ENCODE measurements at regions not wholly inside any gene's neighbourhood (a gene's known extent, or its start where the extent isn't known, plus 50 kb on each side); places are given as distances from the start of the nearest gene placed in this dataset.
"Not testable (repeated sequence)": the region's sequence is repeated elsewhere in the genome, so short reads cannot be mapped to it uniquely, and the experiment has no call there.

DNA sequence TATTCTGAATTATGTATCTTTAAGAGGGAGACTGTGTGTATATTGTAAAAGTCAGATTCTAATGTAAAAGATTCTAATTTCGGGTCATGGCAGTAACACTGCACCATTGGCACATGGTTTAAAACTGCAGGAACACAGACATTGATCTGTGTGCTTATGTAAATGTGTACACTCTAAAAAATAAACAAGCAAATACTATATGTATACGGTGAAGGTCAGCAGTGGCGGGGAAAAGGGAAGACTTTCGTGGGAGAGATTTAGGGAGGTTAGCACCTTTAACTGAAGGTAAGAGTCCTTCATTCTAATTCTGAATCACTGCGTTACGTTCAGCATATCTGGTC lies 157.8 kb upstream of the FAM20A start:
- Histone ChIP-seq H2AFZ (ENCODE audit: low read depth, low read length) (no peak overlapping the region), H4K91ac (ENCODE audit: low read length) (no peak overlapping the region), H3K9ac (ENCODE audit: low read length) (peak overlapping the region; percentile 90), H3K9me3 (ENCODE audit: control insufficient read depth, low read length) (no peaks in the 10 kb centered on the region), H2BK120ac (ENCODE audit: low read depth, low read length) (peak overlapping the region; percentile 34), H3K36me3 (ENCODE audit: control insufficient read depth in 1 of 2, insufficient read depth in 2 of 2, low read depth in 1 of 2, low read length in 2 of 2) (no peaks in the 10 kb centered on the region), H3K23ac (ENCODE audit: low read length in 2 of 2) (no peak overlapping the region), H3K4me2 (ENCODE audit: low read length, poor library complexity, severe bottlenecking) (no peak overlapping the region), H3K79me1 (replicated peaks; ENCODE audit: low read length, poor library complexity, severe bottlenecking) (no peaks in the 10 kb centered on the region), H2BK5ac (ENCODE audit: low read depth, low read length, poor library complexity, severe bottlenecking) (no peak overlapping the region), H2AK5ac (ENCODE audit: low read length, severe bottlenecking) (no peak overlapping the region), H3K18ac (ENCODE audit: low read depth in 1 of 2, low read length in 2 of 2) (peak overlapping the region in 1 of 2 experiments; percentile 62), H3K27me3 (ENCODE audit: control insufficient read depth in 1 of 2, insufficient read depth in 1 of 2, low read length in 2 of 2) (no peaks in the 10 kb centered on the region), H3K14ac (ENCODE audit: low read length in 2 of 2) (no peak overlapping the region), H3K4me3 (ENCODE audit: insufficient read depth in 1 of 2, low read depth in 1 of 2, low read length in 2 of 2) (peak overlapping the region in 1 of 2 experiments; percentile 65), H3K4ac (ENCODE audit: low read depth in 1 of 2, low read length in 2 of 2) (no peak overlapping the region), H4K8ac (ENCODE audit: low read length) (no peak overlapping the region), H2BK12ac (ENCODE audit: low read length in 2 of 2) (no peak overlapping the region), H2BK15ac (ENCODE audit: low read depth, poor library complexity, severe bottlenecking) (no peak overlapping the region), H3K27ac (ENCODE audit: low read length, poor library complexity, severe bottlenecking) (peak overlapping the region; percentile 91), H3K4me1 (ENCODE audit: control insufficient read depth, insufficient read depth, low read depth, low read length) (peaks cover 2% of the 10 kb centered on the region)
- DNase-seq, result no peak
- 48% methylated on average over 6 of the region's 6 CpGs for WGBS

DNA sequence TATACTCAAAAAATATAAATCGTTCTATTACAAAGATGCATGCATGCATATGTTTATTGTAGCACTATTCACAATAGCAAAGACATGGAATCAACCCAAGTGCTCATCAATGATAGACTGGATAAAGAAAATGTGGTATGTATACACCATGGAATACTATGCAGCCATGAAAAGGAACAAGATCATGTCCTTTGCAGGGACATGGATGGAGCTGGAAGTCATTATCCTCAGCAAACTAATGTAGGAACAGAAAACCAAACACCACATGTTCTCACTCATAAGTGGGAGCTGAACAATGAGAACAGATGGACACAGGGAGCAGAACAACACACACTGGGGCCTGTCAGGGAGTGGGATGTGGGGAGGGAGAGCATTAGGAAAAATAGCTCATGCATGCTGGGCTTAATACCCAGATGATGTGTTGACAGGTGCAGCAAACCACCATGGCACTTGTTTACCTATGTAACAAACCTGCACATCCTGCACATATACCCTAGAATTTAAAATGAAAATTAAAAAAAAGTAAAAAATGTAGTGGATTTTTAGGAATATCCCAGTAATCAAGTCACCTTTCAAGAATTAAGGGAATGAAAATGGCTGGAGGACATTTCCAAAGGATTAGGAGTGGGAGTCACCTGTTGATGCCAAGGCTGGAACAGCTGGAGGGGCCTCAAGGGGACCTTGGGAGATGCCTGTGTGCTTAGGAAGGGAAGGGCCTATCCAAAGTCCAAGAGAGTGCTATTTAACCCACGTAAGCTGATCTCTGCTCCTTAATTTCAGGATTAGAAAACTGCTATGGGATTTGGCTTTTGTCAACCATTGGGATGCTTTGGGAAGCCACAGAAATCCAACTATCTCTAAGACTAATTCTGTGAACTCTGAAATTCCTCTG lies 156.9 kb upstream of the FAM20A start:
- not testable (repeated sequence) for H3K4me1 ChIP-seq (ENCODE audit: control insufficient read depth, insufficient read depth, low read depth, low read length); H3K27me3 ChIP-seq (ENCODE audit: control insufficient read depth in 1 of 2, insufficient read depth in 1 of 2, low read length in 2 of 2); DNase-seq; H3K27ac ChIP-seq (ENCODE audit: low read length, poor library complexity, severe bottlenecking); H2BK12ac ChIP-seq (ENCODE audit: low read length in 2 of 2); H3K4ac ChIP-seq (ENCODE audit: low read depth in 1 of 2, low read length in 2 of 2); H3K36me3 ChIP-seq (ENCODE audit: control insufficient read depth in 1 of 2, insufficient read depth in 2 of 2, low read depth in 1 of 2, low read length in 2 of 2); H4K8ac ChIP-seq (ENCODE audit: low read length); H2BK5ac ChIP-seq (ENCODE audit: low read depth, low read length, poor library complexity, severe bottlenecking); H2AFZ ChIP-seq (ENCODE audit: low read depth, low read length); H3K4me2 ChIP-seq (ENCODE audit: low read length, poor library complexity, severe bottlenecking); H2BK15ac ChIP-seq (ENCODE audit: low read depth, poor library complexity, severe bottlenecking); H3K18ac ChIP-seq (ENCODE audit: low read depth in 1 of 2, low read length in 2 of 2); H3K9me3 ChIP-seq (ENCODE audit: control insufficient read depth, low read length); H3K79me1 ChIP-seq (replicated peaks; ENCODE audit: low read length, poor library complexity, severe bottlenecking); H4K91ac ChIP-seq (ENCODE audit: low read length); H3K14ac ChIP-seq (ENCODE audit: low read length in 2 of 2); H3K4me3 ChIP-seq (ENCODE audit: insufficient read depth in 1 of 2, low read depth in 1 of 2, low read length in 2 of 2); H2BK120ac ChIP-seq (ENCODE audit: low read depth, low read length); H3K23ac ChIP-seq (ENCODE audit: low read length in 2 of 2)
- Histone ChIP-seq H2AK5ac (ENCODE audit: low read length, severe bottlenecking) (peak overlapping the region; percentile 84), H3K9ac (ENCODE audit: low read length) (peak overlapping the region; percentile 90)
- 100% methylated on average over 1 of the region's 2 CpGs for WGBS

GRCh38 chr17:68753985-68754769 lies 153.0 kb upstream of the FAM20A start:
- no peak for DNase-seq
- Histone ChIP-seq H4K8ac (ENCODE audit: low read length) (no peak overlapping the region), H3K4me2 (ENCODE audit: low read length, poor library complexity, severe bottlenecking) (no peak overlapping the region), H2AFZ (ENCODE audit: low read depth, low read length) (no peak overlapping the region), H3K36me3 (ENCODE audit: control insufficient read depth in 1 of 2, insufficient read depth in 2 of 2, low read depth in 1 of 2, low read length in 2 of 2) (no peaks in the 10 kb centered on the region), H3K9ac (ENCODE audit: low read length) (no peak overlapping the region), H3K4me1 (ENCODE audit: control insufficient read depth, insufficient read depth, low read depth, low read length) (no peaks in the 10 kb centered on the region), H3K9me3 (ENCODE audit: control insufficient read depth, low read length) (no peaks in the 10 kb centered on the region), H2AK5ac (ENCODE audit: low read length, severe bottlenecking) (no peak overlapping the region), H3K14ac (ENCODE audit: low read length in 2 of 2) (no peak overlapping the region), H3K18ac (ENCODE audit: low read depth in 1 of 2, low read length in 2 of 2) (no peak overlapping the region), H3K27me3 (ENCODE audit: control insufficient read depth in 1 of 2, insufficient read depth in 1 of 2, low read length in 2 of 2) (no peaks in the 10 kb centered on the region), H3K27ac (ENCODE audit: low read length, poor library complexity, severe bottlenecking) (no peak overlapping the region), H2BK5ac (ENCODE audit: low read depth, low read length, poor library complexity, severe bottlenecking) (no peak overlapping the region), H3K79me1 (replicated peaks; ENCODE audit: low read length, poor library complexity, severe bottlenecking) (no peaks in the 10 kb centered on the region), H3K4ac (ENCODE audit: low read depth in 1 of 2, low read length in 2 of 2) (no peak overlapping the region), H2BK15ac (ENCODE audit: low read depth, poor library complexity, severe bottlenecking) (no peak overlapping the region), H3K4me3 (ENCODE audit: insufficient read depth in 1 of 2, low read depth in 1 of 2, low read length in 2 of 2) (no peak overlapping the region), H2BK120ac (ENCODE audit: low read depth, low read length) (no peak overlapping the region), H2BK12ac (ENCODE audit: low read length in 2 of 2) (no peak overlapping the region), H4K91ac (ENCODE audit: low read length) (no peak overlapping the region), H3K23ac (ENCODE audit: low read length in 2 of 2) (no peak overlapping the region)
- WGBS, result 91% methylated on average over 8 of the region's 9 CpGs

DNA sequence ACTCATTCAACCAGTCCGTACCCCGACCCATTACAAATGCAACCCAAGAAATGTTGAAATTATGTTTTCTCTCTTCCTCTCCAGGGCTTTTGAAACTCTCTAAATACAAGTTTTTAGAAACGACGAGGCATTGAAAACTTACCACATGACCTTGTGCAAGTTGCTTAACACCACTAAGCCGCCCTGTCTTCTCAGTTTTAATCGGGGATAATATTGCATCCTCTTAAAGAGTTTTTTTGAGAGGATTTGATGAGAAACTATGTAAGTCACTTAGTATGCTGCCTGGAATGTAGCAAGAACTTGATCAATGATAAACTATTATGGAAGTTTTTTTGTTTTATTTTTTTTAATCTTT lies 149.0 kb upstream of the FAM20A start:
- Histone ChIP-seq H2BK120ac (ENCODE audit: low read depth, low read length) (no peak overlapping the region), H3K27me3 (ENCODE audit: control insufficient read depth in 1 of 2, insufficient read depth in 1 of 2, low read length in 2 of 2) (no peaks in the 10 kb centered on the region), H2BK12ac (ENCODE audit: low read length in 2 of 2) (no peak overlapping the region), H2BK15ac (ENCODE audit: low read depth, poor library complexity, severe bottlenecking) (no peak overlapping the region), H3K79me1 (replicated peaks; ENCODE audit: low read length, poor library complexity, severe bottlenecking) (no peaks in the 10 kb centered on the region), H2AFZ (ENCODE audit: low read depth, low read length) (no peak overlapping the region), H2BK5ac (ENCODE audit: low read depth, low read length, poor library complexity, severe bottlenecking) (no peak overlapping the region), H3K23ac (ENCODE audit: low read length in 2 of 2) (no peak overlapping the region), H3K4me3 (ENCODE audit: insufficient read depth in 1 of 2, low read depth in 1 of 2, low read length in 2 of 2) (peak overlapping the region in 1 of 2 experiments; percentile 15), H3K4me2 (ENCODE audit: low read length, poor library complexity, severe bottlenecking) (no peak overlapping the region), H3K9ac (ENCODE audit: low read length) (peak overlapping the region; percentile 59), H3K18ac (ENCODE audit: low read depth in 1 of 2, low read length in 2 of 2) (no peak overlapping the region), H3K4ac (ENCODE audit: low read depth in 1 of 2, low read length in 2 of 2) (no peak overlapping the region), H3K36me3 (ENCODE audit: control insufficient read depth in 1 of 2, insufficient read depth in 2 of 2, low read depth in 1 of 2, low read length in 2 of 2) (no peaks in the 10 kb centered on the region), H3K4me1 (ENCODE audit: control insufficient read depth, insufficient read depth, low read depth, low read length) (no peaks in the 10 kb centered on the region), H2AK5ac (ENCODE audit: low read length, severe bottlenecking) (no peak overlapping the region), H3K14ac (ENCODE audit: low read length in 2 of 2) (no peak overlapping the region), H3K9me3 (ENCODE audit: control insufficient read depth, low read length) (peaks cover under 1% of the 10 kb centered on the region), H4K8ac (ENCODE audit: low read length) (no peak overlapping the region), H3K27ac (ENCODE audit: low read length, poor library complexity, severe bottlenecking) (no peak overlapping the region), H4K91ac (ENCODE audit: low read length) (no peak overlapping the region)
- DNase-seq, result no peak
- WGBS, result over 99% methylated on average over 6 of the region's 6 CpGs

Data from mesenchymal stem cell (in vitro differentiated cells and primary cell).